ENCODE measurements at regions not wholly inside any gene's neighbourhood (a gene's known extent, or its start where the extent isn't known, plus 50 kb on each side); places are given as distances from the start of the nearest gene placed in this dataset.

DNA sequence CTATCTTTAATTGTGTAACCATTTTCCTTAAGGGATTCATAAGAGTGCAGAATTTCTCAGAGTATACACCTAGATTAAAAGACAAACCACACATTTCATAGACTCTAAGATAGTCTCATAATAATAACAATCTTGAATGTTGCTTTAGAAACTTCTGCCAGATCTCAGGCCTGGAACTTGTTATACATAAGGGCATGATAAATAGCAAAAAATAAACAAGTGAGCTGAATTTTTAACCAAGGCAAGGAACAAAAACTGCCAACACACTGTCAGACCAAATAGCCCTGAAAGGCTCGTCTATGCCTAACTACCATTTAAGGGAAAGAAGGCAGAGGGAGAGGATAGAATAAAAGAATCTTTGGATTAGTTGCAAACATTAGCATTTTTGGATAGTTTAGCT is 65.8 kb upstream of the SEMA3C start:
- TF ChIP-seq EP300 (IDR thresholded peaks at IDR 0.05; ENCODE audit: low read depth in 2 of 2, low read length in 2 of 2) = no peak
- no peak for TF ChIP-seq EP300 (CRISPR knock-in tag; IDR thresholded peaks at IDR 0.05; ENCODE audit: borderline replicate concordance)
- TF ChIP-seq, protein P1, sequence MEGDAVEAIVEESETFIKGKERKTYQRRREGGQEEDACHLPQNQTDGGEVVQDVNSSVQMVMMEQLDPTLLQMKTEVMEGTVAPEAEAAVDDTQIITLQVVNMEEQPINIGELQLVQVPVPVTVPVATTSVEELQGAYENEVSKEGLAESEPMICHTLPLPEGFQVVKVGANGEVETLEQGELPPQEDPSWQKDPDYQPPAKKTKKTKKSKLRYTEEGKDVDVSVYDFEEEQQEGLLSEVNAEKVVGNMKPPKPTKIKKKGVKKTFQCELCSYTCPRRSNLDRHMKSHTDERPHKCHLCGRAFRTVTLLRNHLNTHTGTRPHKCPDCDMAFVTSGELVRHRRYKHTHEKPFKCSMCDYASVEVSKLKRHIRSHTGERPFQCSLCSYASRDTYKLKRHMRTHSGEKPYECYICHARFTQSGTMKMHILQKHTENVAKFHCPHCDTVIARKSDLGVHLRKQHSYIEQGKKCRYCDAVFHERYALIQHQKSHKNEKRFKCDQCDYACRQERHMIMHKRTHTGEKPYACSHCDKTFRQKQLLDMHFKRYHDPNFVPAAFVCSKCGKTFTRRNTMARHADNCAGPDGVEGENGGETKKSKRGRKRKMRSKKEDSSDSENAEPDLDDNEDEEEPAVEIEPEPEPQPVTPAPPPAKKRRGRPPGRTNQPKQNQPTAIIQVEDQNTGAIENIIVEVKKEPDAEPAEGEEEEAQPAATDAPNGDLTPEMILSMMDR (CRISPR knock-in tag; IDR thresholded peaks at IDR 0.05) = no peak
- TF ChIP-seq ZNF510 (CRISPR knock-in tag; IDR thresholded peaks at IDR 0.05; ENCODE audit: low read depth) = no peak
- TF ChIP-seq TAF1 (CRISPR knock-in tag; IDR thresholded peaks at IDR 0.05) = no peak

Measured in HepG2 (cell line).